ENCODE measurements at regions not wholly inside any gene's neighbourhood (a gene's known extent, or its start where the extent isn't known, plus 50 kb on each side); places are given as distances from the start of the nearest gene placed in this dataset.
"Not testable (repeated sequence)": the region's sequence is repeated elsewhere in the genome, so short reads cannot be mapped to it uniquely, and the experiment has no call there.

GRCh38 chr10:84599254-84599653, 270.9 kb downstream of the CCSER2 start:
- H3K36me3 Mint-ChIP-seq (ENCODE audit: low read depth), result no peaks in the 10 kb centered on the region
- H3K9me3 Mint-ChIP-seq, result peaks cover 25% of the 10 kb centered on the region
- H3K4me3 Mint-ChIP-seq, result no peak overlapping the region
- H3K4me1 Mint-ChIP-seq, result no peaks in the 10 kb centered on the region
- H3K27me3 Mint-ChIP-seq (ENCODE audit: low read depth), result peaks cover 5% of the 10 kb centered on the region
- TF ChIP-seq, protein P1, sequence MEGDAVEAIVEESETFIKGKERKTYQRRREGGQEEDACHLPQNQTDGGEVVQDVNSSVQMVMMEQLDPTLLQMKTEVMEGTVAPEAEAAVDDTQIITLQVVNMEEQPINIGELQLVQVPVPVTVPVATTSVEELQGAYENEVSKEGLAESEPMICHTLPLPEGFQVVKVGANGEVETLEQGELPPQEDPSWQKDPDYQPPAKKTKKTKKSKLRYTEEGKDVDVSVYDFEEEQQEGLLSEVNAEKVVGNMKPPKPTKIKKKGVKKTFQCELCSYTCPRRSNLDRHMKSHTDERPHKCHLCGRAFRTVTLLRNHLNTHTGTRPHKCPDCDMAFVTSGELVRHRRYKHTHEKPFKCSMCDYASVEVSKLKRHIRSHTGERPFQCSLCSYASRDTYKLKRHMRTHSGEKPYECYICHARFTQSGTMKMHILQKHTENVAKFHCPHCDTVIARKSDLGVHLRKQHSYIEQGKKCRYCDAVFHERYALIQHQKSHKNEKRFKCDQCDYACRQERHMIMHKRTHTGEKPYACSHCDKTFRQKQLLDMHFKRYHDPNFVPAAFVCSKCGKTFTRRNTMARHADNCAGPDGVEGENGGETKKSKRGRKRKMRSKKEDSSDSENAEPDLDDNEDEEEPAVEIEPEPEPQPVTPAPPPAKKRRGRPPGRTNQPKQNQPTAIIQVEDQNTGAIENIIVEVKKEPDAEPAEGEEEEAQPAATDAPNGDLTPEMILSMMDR (IDR thresholded peaks at IDR 0.05; ENCODE audit: unreplicated experiment in 3 of 3), result no peak
- no peak overlapping the region for H3K27ac Mint-ChIP-seq

GRCh38 chr10:84600947-84601346, 272.6 kb downstream of the CCSER2 start:
- Mint-ChIP-seq H3K4me1 (no peaks in the 10 kb centered on the region), H3K36me3 (ENCODE audit: low read depth) (no peaks in the 10 kb centered on the region), H3K4me3 (no peak overlapping the region), H3K27ac (no peak overlapping the region), H3K27me3 (ENCODE audit: low read depth) (peaks cover 5% of the 10 kb centered on the region), H3K9me3 (peaks cover 21% of the 10 kb centered on the region)
- TF ChIP-seq, protein P1 (IDR thresholded peaks at IDR 0.05; ENCODE audit: unreplicated experiment in 3 of 3), result no peak

GRCh38 chr10:84602543-84602942, 274.2 kb downstream of the CCSER2 start:
- peaks cover 13% of the 10 kb centered on the region for H3K9me3 Mint-ChIP-seq
- not testable (repeated sequence) for H3K4me3 Mint-ChIP-seq; H3K4me1 Mint-ChIP-seq; H3K27ac Mint-ChIP-seq; H3K36me3 Mint-ChIP-seq (ENCODE audit: low read depth)
- peaks cover 15% of the 10 kb centered on the region for H3K27me3 Mint-ChIP-seq (ENCODE audit: low read depth)

DNA sequence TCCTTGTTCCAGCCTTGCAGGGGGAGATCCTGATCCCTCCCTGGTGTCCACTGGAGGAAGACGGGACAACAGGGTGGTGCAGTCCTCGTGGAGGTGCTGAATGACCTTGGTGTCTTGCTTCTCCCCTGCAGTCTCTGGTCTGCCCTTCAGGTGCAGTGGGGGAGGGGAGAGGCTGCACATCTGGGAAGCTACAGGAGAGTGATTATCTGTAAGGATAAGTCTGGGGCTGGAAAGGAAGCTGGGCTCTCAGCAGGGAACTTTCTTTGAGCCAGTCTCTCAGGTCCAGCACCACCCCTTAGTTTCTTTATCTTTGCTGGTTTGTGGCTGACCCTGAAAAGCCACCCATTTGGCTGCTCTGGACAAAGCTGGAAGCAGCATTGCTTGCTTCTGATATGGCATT, 275.6 kb downstream of the CCSER2 start:
- Mint-ChIP-seq H3K27me3 (ENCODE audit: low read depth) (peaks cover 19% of the 10 kb centered on the region), H3K4me1 (peaks cover 10% of the 10 kb centered on the region), H3K27ac (no peak overlapping the region), H3K9me3 (no peaks in the 10 kb centered on the region), H3K4me3 (no peak overlapping the region), H3K36me3 (ENCODE audit: low read depth) (no peaks in the 10 kb centered on the region)
- TF ChIP-seq, protein P1 (IDR thresholded peaks at IDR 0.05; ENCODE audit: unreplicated experiment in 3 of 3), result no peak

DNA sequence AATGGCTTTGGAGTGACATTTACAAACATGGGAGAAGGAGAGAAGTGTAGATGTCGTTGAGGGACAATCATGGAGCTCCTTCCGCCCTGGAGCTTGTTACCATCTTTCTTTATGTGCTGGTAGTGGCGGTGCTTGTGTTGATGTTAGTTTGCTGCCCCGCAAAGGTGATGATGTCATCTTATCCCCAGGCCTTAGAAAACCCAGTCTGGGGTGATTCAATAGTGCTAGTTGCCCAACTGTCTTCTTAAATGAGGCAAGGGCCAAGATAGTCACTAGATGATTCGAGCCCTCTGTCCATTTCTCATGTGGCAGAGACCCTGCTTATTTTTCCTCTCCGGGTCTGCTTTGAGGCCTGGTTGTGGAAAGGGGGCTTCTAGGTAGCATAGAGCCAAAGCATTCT, 277.4 kb downstream of the CCSER2 start:
- TF ChIP-seq, protein P1 (IDR thresholded peaks at IDR 0.05; ENCODE audit: unreplicated experiment in 3 of 3), result no peak
- no peak overlapping the region for H3K27ac Mint-ChIP-seq
- H3K27me3 Mint-ChIP-seq (ENCODE audit: low read depth), result peaks cover 22% of the 10 kb centered on the region
- H3K4me3 Mint-ChIP-seq, result no peak overlapping the region
- peaks cover 10% of the 10 kb centered on the region for H3K4me1 Mint-ChIP-seq
- no peaks in the 10 kb centered on the region for H3K36me3 Mint-ChIP-seq (ENCODE audit: low read depth)
- no peaks in the 10 kb centered on the region for H3K9me3 Mint-ChIP-seq

DNA sequence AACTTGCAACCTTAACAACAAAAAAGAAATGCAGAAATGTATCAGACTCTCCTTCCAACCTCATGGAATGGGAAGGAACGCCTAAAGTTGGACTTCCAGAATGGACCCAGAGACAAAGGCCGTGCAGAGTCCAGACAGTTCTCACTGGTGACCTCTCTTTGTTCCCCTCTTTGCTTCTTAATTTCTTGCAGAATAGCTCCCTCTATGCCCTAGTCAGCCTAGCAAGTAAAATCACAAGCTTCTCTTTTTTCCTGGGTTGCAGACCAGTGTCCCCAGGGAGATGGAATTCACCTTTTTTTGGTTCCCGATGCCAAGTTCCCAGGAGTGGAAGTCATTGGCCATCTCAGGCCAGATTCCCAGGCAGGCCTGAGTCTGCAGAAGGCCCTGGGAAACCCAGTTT, 278.0 kb downstream of the CCSER2 start:
- no peak overlapping the region for H3K27ac Mint-ChIP-seq
- H3K4me1 Mint-ChIP-seq, result peaks cover 10% of the 10 kb centered on the region
- no peak overlapping the region for H3K4me3 Mint-ChIP-seq
- H3K36me3 Mint-ChIP-seq (ENCODE audit: low read depth), result no peaks in the 10 kb centered on the region
- H3K27me3 Mint-ChIP-seq (ENCODE audit: low read depth), result peaks cover 22% of the 10 kb centered on the region
- no peaks in the 10 kb centered on the region for H3K9me3 Mint-ChIP-seq
- TF ChIP-seq, protein P1 (IDR thresholded peaks at IDR 0.05; ENCODE audit: unreplicated experiment in 3 of 3), result no peak
